MM.1S (cell line): ENCODE measurements at regions not wholly inside any gene's neighbourhood (a gene's known extent, or its start where the extent isn't known, plus 50 kb on each side); places are given as distances from the start of the nearest gene placed in this dataset.

ENCODE experiments used
- DNase-seq: peaks from one replicate; pipeline ENCODE4 v3.0.0-alpha.2; 2015
- H2AFZ ChIP-seq: fragments of 300-600 bp; sonication (generic); 2 replicates; pipeline ENCODE4 v1.6.0; 2016; ENCODE audit warnings: antibody characterized with exemption, low read length
- H3F3A ChIP-seq: fragments of 300-600 bp; sonication (generic); 2 replicates; pipeline ENCODE4 v1.6.1; 2016; ENCODE audit warnings: mild to moderate bottlenecking, antibody characterized with exemption, low read length, moderate library complexity, mixed read lengths; ENCODE audit not compliant: insufficient read depth
- H3K27ac ChIP-seq: fragments of 300-600 bp; sonication (generic); 2 replicates; pipeline ENCODE4 v1.5.1; 2016; ENCODE audit warnings: mild to moderate bottlenecking, low read length
- H3K27me3 ChIP-seq: fragments of 300-600 bp; sonication (generic); replicated peaks from 2 replicates; pipeline ENCODE4 v1.6.0; 2016; ENCODE audit warnings: low read length; ENCODE audit not compliant: insufficient read depth
- H3K36me3 ChIP-seq: fragments of 300-600 bp; sonication (generic); replicated peaks from 2 replicates; pipeline ENCODE4 v1.6.1; 2016; ENCODE audit warnings: mild to moderate bottlenecking, low read length, mixed read lengths; ENCODE audit not compliant: insufficient read depth
- H3K4me1 ChIP-seq: fragments of 300-600 bp; sonication (generic); 2 replicates; pipeline ENCODE4 v1.6.1; 2016; ENCODE audit warnings: low read length, mixed read lengths
- H3K4me2 ChIP-seq: fragments of 300-600 bp; sonication (generic); 2 replicates; pipeline ENCODE4 v1.6.0; 2016; ENCODE audit warnings: low read depth, low read length
- H3K4me3 ChIP-seq: fragments of 300-600 bp; sonication (generic); 2 replicates; pipeline ENCODE4 v1.5.1; 2016; ENCODE audit warnings: low read length, mixed read lengths
- H3K79me2 ChIP-seq: fragments of 300-600 bp; sonication (generic); 2 replicates; pipeline ENCODE4 v1.6.1; 2016; ENCODE audit warnings: mixed run types, low read length, mixed read lengths
- H3K9ac ChIP-seq: fragments of 300-600 bp; sonication (generic); 2 replicates; pipeline ENCODE4 v1.6.1; 2016; ENCODE audit warnings: low read length, mixed read lengths
- H3K9me2 ChIP-seq: fragments of 300-600 bp; sonication (generic); replicated peaks from 2 replicates; pipeline ENCODE4 v1.6.1; 2016; ENCODE audit warnings: mild to moderate bottlenecking, low read length, mixed read lengths; ENCODE audit not compliant: insufficient read depth
- H3K9me3 ChIP-seq: fragments of 300-600 bp; sonication (generic); replicated peaks from 2 replicates; pipeline ENCODE4 v1.6.1; 2016; ENCODE audit warnings: mild to moderate bottlenecking, low read length, mixed read lengths; ENCODE audit not compliant: insufficient read depth
- H4K20me1 ChIP-seq: fragments of 300-600 bp; sonication (generic); 2 replicates; pipeline ENCODE4 v1.6.1; 2016; ENCODE audit warnings: mild to moderate bottlenecking, low read length, moderate library complexity, mixed read lengths; ENCODE audit not compliant: insufficient read depth
- CTCF ChIP-seq: fragments of 300-600 bp; sonication (generic); IDR thresholded peaks from 2 replicates; pipeline ENCODE4 v1.5.1; 2016; ENCODE audit warnings: antibody characterized with exemption, low read length, mixed read lengths
- EZH2 ChIP-seq: fragments of 300-600 bp; sonication (generic); optimal IDR thresholded peaks from 2 replicates; pipeline ENCODE3; 2017; ENCODE audit warnings: low read depth, mild to moderate bottlenecking, antibody characterized with exemption, low read length, mixed read lengths
- EZH2phosphoT487 ChIP-seq: fragments of 300-600 bp; sonication (generic); IDR thresholded peaks from 2 replicates; pipeline ENCODE4 v1.6.1; 2018; ENCODE audit warnings: antibody characterized with exemption, low read length

GRCh38 chr5:8471581-8471980 is 602.6 kb downstream of the MTRR start:
- no peak overlapping the region for H3K4me3 ChIP-seq
- H3K36me3 ChIP-seq, result no peaks in the 10 kb centered on the region
- no peaks in the 10 kb centered on the region for H3K9me3 ChIP-seq
- no peaks in the 10 kb centered on the region for H3K9me2 ChIP-seq
- no peak for DNase-seq
- H3K79me2 ChIP-seq, result no peaks in the 10 kb centered on the region
- no peak overlapping the region for H3K4me2 ChIP-seq
- H2AFZ ChIP-seq, result no peak overlapping the region
- H3K4me1 ChIP-seq, result no peaks in the 10 kb centered on the region
- no peak overlapping the region for H3K9ac ChIP-seq
- no peaks in the 10 kb centered on the region for H4K20me1 ChIP-seq
- TF ChIP-seq EZH2phosphoT487, result no peak
- no peak for TF ChIP-seq CTCF
- no peak for TF ChIP-seq EZH2
- no peaks in the 10 kb centered on the region for H3F3A ChIP-seq
- H3K27ac ChIP-seq, result no peak overlapping the region
- H3K27me3 ChIP-seq, result no peaks in the 10 kb centered on the region

- no peaks in the 10 kb centered on the region for H3F3A ChIP-seq
- no peak overlapping the region for H3K9ac ChIP-seq
- H3K27ac ChIP-seq, result no peak overlapping the region
- H3K27me3 ChIP-seq, result no peaks in the 10 kb centered on the region
- DNase-seq, result no peak
- H3K9me3 ChIP-seq, result no peaks in the 10 kb centered on the region
- H3K79me2 ChIP-seq, result no peaks in the 10 kb centered on the region
- no peaks in the 10 kb centered on the region for H3K9me2 ChIP-seq
- H3K4me1 ChIP-seq, result no peaks in the 10 kb centered on the region
- no peak overlapping the region for H3K4me2 ChIP-seq
- no peak overlapping the region for H3K4me3 ChIP-seq
- TF ChIP-seq CTCF, result no peak
- TF ChIP-seq EZH2phosphoT487, result no peak
- TF ChIP-seq EZH2, result no peak
- no peaks in the 10 kb centered on the region for H4K20me1 ChIP-seq
- H2AFZ ChIP-seq, result no peak overlapping the region
- no peaks in the 10 kb centered on the region for H3K36me3 ChIP-seq
These were observed 604.1 kb downstream of the MTRR start for GRCh38 chr5:8473016-8473415.

GRCh38 chr5:8473827-8474568 is 605.0 kb downstream of the MTRR start:
- no peak for DNase-seq
- Histone ChIP-seq H4K20me1 (no peaks in the 10 kb centered on the region), H3F3A (no peaks in the 10 kb centered on the region), H3K36me3 (no peaks in the 10 kb centered on the region), H3K79me2 (no peaks in the 10 kb centered on the region), H3K27ac (no peak overlapping the region), H3K9me2 (no peaks in the 10 kb centered on the region), H3K4me2 (no peak overlapping the region), H3K9ac (no peak overlapping the region), H3K4me3 (no peak overlapping the region), H3K27me3 (no peaks in the 10 kb centered on the region), H3K9me3 (no peaks in the 10 kb centered on the region), H2AFZ (no peak overlapping the region), H3K4me1 (no peaks in the 10 kb centered on the region)
- TF ChIP-seq CTCF, result no peak
- no peak for TF ChIP-seq EZH2phosphoT487
